IPS DF 6.9 (cell line): ENCODE measurements at regions not wholly inside any gene's neighbourhood (a gene's known extent, or its start where the extent isn't known, plus 50 kb on each side); places are given as distances from the start of the nearest gene placed in this dataset.

ENCODE experiments used
- DNase-seq: peaks from one replicate; pipeline ENCODE4 v3.0.0-alpha.2; 2013; ENCODE audit warnings: low read depth, low spot score
- H3K27ac ChIP-seq: one replicate; pipeline ENCODE4 v1.5.1; 2013; ENCODE audit warnings: low read length, control low read depth
- H3K27me3 ChIP-seq: 2 replicates; pipeline ENCODE4 v1.6.1; 2013; ENCODE audit warnings: mild to moderate bottlenecking, low read length; ENCODE audit not compliant: control insufficient read depth, insufficient read depth
- H3K36me3 ChIP-seq: 2 replicates; pipeline ENCODE4 v1.6.1; 2013; ENCODE audit warnings: low read length; ENCODE audit not compliant: control insufficient read depth, insufficient read depth
- H3K4me1 ChIP-seq: 2 replicates; pipeline ENCODE4 v1.6.1; 2013; ENCODE audit warnings: low read length; ENCODE audit not compliant: control insufficient read depth, insufficient read depth
- H3K4me3 ChIP-seq: 2 replicates; pipeline ENCODE4 v1.5.1; 2013; ENCODE audit warnings: mild to moderate bottlenecking, low read length
- H3K9me3 ChIP-seq: 2 replicates; pipeline ENCODE4 v1.6.1; 2013; ENCODE audit warnings: low read length, inconsistent platforms; ENCODE audit not compliant: control insufficient read depth, insufficient read depth
- WGBS: extraction: QIAGEN DNeasy Blood & Tissue Kit; methylation state at CpG from one replicate; pipeline ENCODE4 v1.1.7; 2013; ENCODE audit warnings: mixed read lengths, missing lambda C conversion rate; ENCODE audit not compliant: insufficient read length, insufficient coverage; 5-methylcytosine and 5-hydroxymethylcytosine counted together

DNA sequence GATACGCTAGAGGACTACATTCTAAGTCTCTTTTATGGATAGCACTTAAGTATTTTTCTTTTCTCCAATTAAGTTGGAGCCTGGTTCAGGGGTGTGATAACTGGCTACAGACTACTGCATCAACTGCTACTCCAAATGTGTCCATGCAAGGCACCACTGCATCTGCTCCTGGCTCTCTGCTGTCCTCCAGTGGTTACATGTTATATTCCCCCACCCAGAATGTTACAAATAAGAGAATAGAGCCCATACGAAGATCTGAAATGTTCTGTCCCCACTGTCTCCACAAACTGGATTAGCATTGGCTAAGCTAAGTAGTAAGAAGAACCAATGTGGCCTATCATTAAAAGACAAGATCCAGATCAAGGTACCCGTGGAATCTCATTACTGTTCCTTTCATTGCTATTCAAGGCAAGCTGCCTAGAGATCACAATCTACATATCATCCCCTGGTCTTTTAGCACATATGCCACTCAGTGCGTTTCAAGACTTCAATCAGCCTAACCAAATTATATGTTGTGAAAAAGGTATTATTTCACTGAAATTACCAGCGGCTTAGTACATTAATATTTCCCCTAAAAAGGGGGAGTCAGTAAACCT, 308.3 kb upstream of the SLC8A1 start:
- H3K4me3 ChIP-seq = no peak overlapping the region
- no peaks in the 10 kb centered on the region for H3K9me3 ChIP-seq
- no peak overlapping the region for H3K27ac ChIP-seq
- no peaks in the 10 kb centered on the region for H3K4me1 ChIP-seq
- H3K36me3 ChIP-seq = no peaks in the 10 kb centered on the region
- no peaks in the 10 kb centered on the region for H3K27me3 ChIP-seq
- DNase-seq = peak; percentile 43
- WGBS = no CpG with 5 or more reads among the region's 5 CpGs

DNA sequence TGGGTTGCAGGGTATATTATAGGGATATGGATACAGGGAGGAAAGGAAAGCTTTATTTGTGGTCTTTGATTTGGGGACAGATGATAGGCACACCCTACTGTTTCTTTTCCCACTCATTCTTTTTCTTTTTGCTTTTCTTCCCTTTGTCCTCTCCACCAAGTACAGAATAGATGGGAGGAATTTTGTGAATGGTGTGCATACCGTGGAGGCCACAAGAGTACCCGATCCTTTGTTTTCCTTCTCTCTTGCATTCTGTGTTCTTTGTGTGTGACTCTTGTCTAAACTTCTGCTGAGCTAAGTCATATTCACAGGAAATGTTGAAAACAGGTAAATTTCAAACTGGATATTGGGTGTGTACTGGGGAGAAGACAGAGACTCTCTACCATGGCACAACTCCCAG, 321.4 kb upstream of the SLC8A1 start:
- H3K36me3 ChIP-seq = no peaks in the 10 kb centered on the region
- no CpG with 5 or more reads among the region's 2 CpGs for WGBS
- no peaks in the 10 kb centered on the region for H3K27me3 ChIP-seq
- H3K4me1 ChIP-seq = no peaks in the 10 kb centered on the region; the same call in 1 of the 2 replicates
- no peak overlapping the region for H3K4me3 ChIP-seq
- H3K9me3 ChIP-seq = no peaks in the 10 kb centered on the region
- no peak for DNase-seq
- no peak overlapping the region for H3K27ac ChIP-seq

- H3K27ac ChIP-seq = no peak overlapping the region
- DNase-seq = no peak
- H3K9me3 ChIP-seq = no peaks in the 10 kb centered on the region
- no peaks in the 10 kb centered on the region for H3K27me3 ChIP-seq
- no CpG with 5 or more reads among the region's 3 CpGs for WGBS
- H3K36me3 ChIP-seq = no peaks in the 10 kb centered on the region
- no peak overlapping the region for H3K4me3 ChIP-seq
- H3K4me1 ChIP-seq = no peaks in the 10 kb centered on the region
These were observed 331.8 kb upstream of the SLC8A1 start for GRCh38 chr2:40783704-40784103.

- no peak overlapping the region for H3K4me3 ChIP-seq
- DNase-seq = no peak
- no peaks in the 10 kb centered on the region for H3K4me1 ChIP-seq
- H3K9me3 ChIP-seq = no peaks in the 10 kb centered on the region
- no peak overlapping the region for H3K27ac ChIP-seq
- no peaks in the 10 kb centered on the region for H3K36me3 ChIP-seq
- no CpG with 5 or more reads among the region's 1 CpG for WGBS
- H3K27me3 ChIP-seq = no peaks in the 10 kb centered on the region
These were observed 334.7 kb upstream of the SLC8A1 start for GRCh38 chr2:40786636-40787035.

GRCh38 chr2:40797120-40797519, 345.2 kb upstream of the SLC8A1 start:
- DNase-seq = no peak
- Histone ChIP-seq H3K4me3 (no peak overlapping the region), H3K4me1 (no peaks in the 10 kb centered on the region), H3K27me3 (no peaks in the 10 kb centered on the region), H3K9me3 (no peaks in the 10 kb centered on the region), H3K27ac (no peak overlapping the region), H3K36me3 (no peaks in the 10 kb centered on the region)
- WGBS = no CpG with 5 or more reads among the region's 2 CpGs

- Histone ChIP-seq H3K9me3 (no peaks in the 10 kb centered on the region), H3K27me3 (no peaks in the 10 kb centered on the region), H3K4me3 (no peak overlapping the region), H3K4me1 (no peaks in the 10 kb centered on the region), H3K27ac (no peak overlapping the region), H3K36me3 (no peaks in the 10 kb centered on the region)
- no peak for DNase-seq
- no CpG with 5 or more reads among the region's 2 CpGs for WGBS
These were observed 352.0 kb upstream of the SLC8A1 start for GRCh38 chr2:40803900-40804299.

DNA sequence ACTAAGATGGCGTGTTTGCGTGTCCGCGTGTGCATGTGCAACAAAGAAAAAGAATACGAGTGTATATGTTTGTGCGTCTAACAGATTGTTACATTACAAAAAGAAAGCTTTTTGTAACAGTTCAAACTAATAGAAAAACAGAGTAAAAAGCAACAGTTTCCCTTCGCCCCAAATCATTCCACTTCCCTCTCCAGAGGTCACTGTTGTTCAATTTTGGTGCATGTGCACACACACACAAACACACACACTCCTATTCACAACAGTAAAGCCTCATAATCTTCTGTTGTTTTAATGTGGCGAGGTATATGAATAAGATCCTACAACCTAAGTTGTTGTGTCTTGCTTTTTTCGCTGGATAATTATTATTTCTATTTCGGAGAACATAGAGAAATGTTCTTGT, 357.3 kb upstream of the SLC8A1 start:
- Histone ChIP-seq H3K4me1 (no peaks in the 10 kb centered on the region), H3K4me3 (no peak overlapping the region), H3K36me3 (no peaks in the 10 kb centered on the region), H3K27ac (no peak overlapping the region), H3K27me3 (no peaks in the 10 kb centered on the region), H3K9me3 (no peaks in the 10 kb centered on the region)
- no peak for DNase-seq
- WGBS = no CpG with 5 or more reads among the region's 10 CpGs

DNA sequence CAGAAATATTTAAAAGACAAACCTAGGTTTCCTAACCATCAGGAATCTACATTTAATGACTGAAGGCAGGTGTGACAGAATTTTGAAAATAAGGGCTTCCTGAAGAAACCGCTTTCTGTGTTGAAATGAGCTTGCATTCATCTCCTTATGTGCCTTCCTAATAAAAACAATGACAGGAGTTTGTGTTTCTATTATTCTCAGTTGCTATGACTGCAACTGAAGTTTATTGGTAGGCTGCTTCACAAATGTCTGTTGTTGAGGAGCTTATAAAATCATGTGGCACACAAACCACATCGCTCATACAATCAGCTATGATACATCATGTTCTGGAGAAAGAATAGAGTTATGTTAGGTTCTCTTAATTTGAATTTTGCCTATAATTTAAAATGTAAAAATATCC, 362.7 kb upstream of the SLC8A1 start:
- H3K27me3 ChIP-seq = no peaks in the 10 kb centered on the region
- DNase-seq = no peak
- no peaks in the 10 kb centered on the region for H3K4me1 ChIP-seq
- no peaks in the 10 kb centered on the region for H3K9me3 ChIP-seq
- no CpG with 5 or more reads among the region's 2 CpGs for WGBS
- H3K4me3 ChIP-seq = no peak overlapping the region
- H3K27ac ChIP-seq = no peak overlapping the region
- no peaks in the 10 kb centered on the region for H3K36me3 ChIP-seq

GRCh38 chr2:40820319-40820718, 368.4 kb upstream of the SLC8A1 start:
- no peaks in the 10 kb centered on the region for H3K36me3 ChIP-seq
- no peaks in the 10 kb centered on the region for H3K27me3 ChIP-seq
- DNase-seq = no peak
- no peak overlapping the region for H3K4me3 ChIP-seq
- H3K4me1 ChIP-seq = no peaks in the 10 kb centered on the region
- no peaks in the 10 kb centered on the region for H3K9me3 ChIP-seq
- no peak overlapping the region for H3K27ac ChIP-seq

DNA sequence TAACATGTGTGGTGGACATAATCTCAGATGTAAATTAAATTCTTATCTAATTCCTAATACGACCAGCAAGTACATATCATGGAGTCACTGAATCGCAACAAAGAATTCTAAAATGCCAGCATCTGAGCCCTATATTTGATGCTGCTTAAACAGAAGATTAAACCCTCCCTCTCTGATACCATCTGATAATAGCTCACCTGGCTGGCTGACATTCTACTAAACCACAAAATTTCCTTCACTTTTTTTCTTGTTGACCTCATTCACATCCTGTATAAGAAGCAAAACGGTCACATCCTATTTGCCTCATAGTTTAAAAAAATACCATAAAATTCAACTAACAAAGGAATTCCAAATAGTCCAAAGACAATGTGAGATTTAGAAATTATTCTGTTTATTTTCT, 371.6 kb upstream of the SLC8A1 start:
- Histone ChIP-seq H3K27ac (no peak overlapping the region), H3K4me1 (no peaks in the 10 kb centered on the region; the same call in 1 of the 2 replicates), H3K9me3 (no peaks in the 10 kb centered on the region), H3K27me3 (no peaks in the 10 kb centered on the region), H3K36me3 (no peaks in the 10 kb centered on the region), H3K4me3 (no peak overlapping the region)
- 100% methylated on average over 1 of the region's 3 CpGs for WGBS
- DNase-seq = no peak

DNA sequence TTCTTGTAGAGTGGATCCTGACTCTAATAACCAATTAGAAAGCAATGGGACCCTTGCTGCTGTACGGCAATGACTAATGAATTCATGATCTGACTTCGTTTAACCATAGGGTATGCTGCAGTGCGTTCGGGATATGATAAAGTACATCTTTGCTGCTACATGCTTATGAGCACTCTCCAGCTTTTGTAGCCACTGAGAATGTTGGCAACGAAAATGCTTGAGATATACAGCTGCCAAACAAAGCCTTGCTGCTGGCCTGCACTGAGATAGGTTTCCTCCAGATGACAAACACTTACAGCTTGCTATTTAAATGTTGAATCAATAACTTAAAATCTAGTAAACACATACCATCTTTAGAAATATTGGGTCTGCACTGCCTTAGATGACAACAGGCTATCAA, 372.4 kb upstream of the SLC8A1 start:
- no peaks in the 10 kb centered on the region for H3K27me3 ChIP-seq
- H3K27ac ChIP-seq = no peak overlapping the region
- no peaks in the 10 kb centered on the region for H3K36me3 ChIP-seq
- DNase-seq = no peak
- H3K4me1 ChIP-seq = no peaks in the 10 kb centered on the region; the same call in 1 of the 2 replicates
- WGBS = no CpG with 5 or more reads among the region's 5 CpGs
- no peaks in the 10 kb centered on the region for H3K9me3 ChIP-seq
- no peak overlapping the region for H3K4me3 ChIP-seq
